HL-60 (cell line): ENCODE measurements at regions not wholly inside any gene's neighbourhood (a gene's known extent, or its start where the extent isn't known, plus 50 kb on each side); places are given as distances from the start of the nearest gene placed in this dataset.

ENCODE experiments used
- DNase-seq, 2 experiments: peaks; one replicate each; pipeline ENCODE4 v3.0.0-alpha.2; 2010 to 2020; ENCODE audit warnings: low read depth in 1 of 2, low spot score in 1 of 2
- H3K27ac ChIP-seq: fragments of 250-450 bp; sonication (Bioruptor Pico); replicated peaks from 2 replicates; pipeline ENCODE4 v1.5.1; 2020; ENCODE audit warnings: mild to moderate bottlenecking, moderate library complexity
- H3K27me3 ChIP-seq: fragments of 250-450 bp; sonication (Bioruptor Pico); 2 replicates; pipeline ENCODE4 v1.5.1; 2021; ENCODE audit warnings: mild to moderate bottlenecking, moderate library complexity; ENCODE audit not compliant: insufficient read depth, poor library complexity, severe bottlenecking
- H3K4me3 ChIP-seq: replicated peaks from 2 replicates; pipeline ENCODE4 v1.5.1; 2011; ENCODE audit warnings: mild to moderate bottlenecking, control low read depth, low read length; ENCODE audit not compliant: insufficient read depth
- CTCF ChIP-seq: IDR thresholded peaks from one replicate; pipeline ENCODE4 v1.5.1; 2011; ENCODE audit warnings: low read length, control low read depth, inconsistent platforms; ENCODE audit not compliant: insufficient read depth
- GABPA ChIP-seq: IDR thresholded peaks from 2 replicates; pipeline ENCODE4 v1.6.1; 2012; ENCODE audit warnings: low read depth
- POLR2AphosphoS5 ChIP-seq: IDR thresholded peaks from 2 replicates; pipeline ENCODE4 v1.6.1; 2012; ENCODE audit warnings: low read depth
- REST ChIP-seq: IDR thresholded peaks from 2 replicates; pipeline ENCODE4 v1.6.1; 2012; ENCODE audit warnings: low read depth; ENCODE audit not compliant: insufficient replicate concordance
- SPI1 ChIP-seq: IDR thresholded peaks from 2 replicates; pipeline ENCODE4 v1.6.1; 2012; ENCODE audit warnings: low read depth, mild to moderate bottlenecking, borderline replicate concordance

- no peak for TF ChIP-seq REST
- TF ChIP-seq SPI1 = no peak
- no peak for TF ChIP-seq POLR2AphosphoS5
- TF ChIP-seq GABPA = no peak
- no peak for TF ChIP-seq CTCF
- no peak overlapping the region for H3K4me3 ChIP-seq
- no peak for DNase-seq
- no peaks in the 10 kb centered on the region for H3K27me3 ChIP-seq
- H3K27ac ChIP-seq = no peak overlapping the region
Measured at GRCh38 chr21:17435565-17436543, 77.0 kb upstream of the CXADR start.

GRCh38 chr21:17436626-17437111, 76.2 kb upstream of the CXADR start:
- Histone ChIP-seq H3K27ac (no peak overlapping the region), H3K27me3 (no peaks in the 10 kb centered on the region), H3K4me3 (no peak overlapping the region)
- DNase-seq = no peak
- TF ChIP-seq CTCF = no peak
- no peak for TF ChIP-seq REST
- no peak for TF ChIP-seq SPI1
- no peak for TF ChIP-seq POLR2AphosphoS5
- no peak for TF ChIP-seq GABPA

GRCh38 chr21:17438635-17439034, 74.2 kb upstream of the CXADR start:
- Histone ChIP-seq H3K27ac (no peak overlapping the region), H3K4me3 (no peak overlapping the region), H3K27me3 (no peaks in the 10 kb centered on the region)
- no peak for DNase-seq
- TF ChIP-seq GABPA (no peak), CTCF (no peak), SPI1 (no peak), POLR2AphosphoS5 (no peak), REST (no peak)
